ENCODE measurements at regions not wholly inside any gene's neighbourhood (a gene's known extent, or its start where the extent isn't known, plus 50 kb on each side); places are given as distances from the start of the nearest gene placed in this dataset.

DNA sequence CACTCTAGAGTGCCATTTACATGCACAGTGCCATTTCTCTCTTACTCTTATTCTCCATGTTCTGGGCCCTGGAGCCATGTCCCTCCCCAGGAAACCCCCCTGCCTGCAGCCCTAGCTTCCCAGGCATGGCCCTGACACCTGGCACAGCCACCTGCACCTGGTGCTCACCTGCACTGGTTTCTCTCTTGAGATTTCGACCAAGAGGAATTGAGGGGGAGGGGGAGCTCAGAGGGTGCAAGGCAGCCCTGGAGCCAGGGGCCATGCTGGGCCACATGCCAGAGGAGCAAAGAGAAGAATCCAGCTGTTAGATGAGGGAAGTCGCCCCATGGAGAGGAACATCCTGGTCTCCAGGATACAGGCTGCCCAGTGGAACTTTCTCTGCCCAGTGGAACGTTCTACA lies 65.0 kb upstream of the RAPGEF1 start:
- TF ChIP-seq, protein P1, sequence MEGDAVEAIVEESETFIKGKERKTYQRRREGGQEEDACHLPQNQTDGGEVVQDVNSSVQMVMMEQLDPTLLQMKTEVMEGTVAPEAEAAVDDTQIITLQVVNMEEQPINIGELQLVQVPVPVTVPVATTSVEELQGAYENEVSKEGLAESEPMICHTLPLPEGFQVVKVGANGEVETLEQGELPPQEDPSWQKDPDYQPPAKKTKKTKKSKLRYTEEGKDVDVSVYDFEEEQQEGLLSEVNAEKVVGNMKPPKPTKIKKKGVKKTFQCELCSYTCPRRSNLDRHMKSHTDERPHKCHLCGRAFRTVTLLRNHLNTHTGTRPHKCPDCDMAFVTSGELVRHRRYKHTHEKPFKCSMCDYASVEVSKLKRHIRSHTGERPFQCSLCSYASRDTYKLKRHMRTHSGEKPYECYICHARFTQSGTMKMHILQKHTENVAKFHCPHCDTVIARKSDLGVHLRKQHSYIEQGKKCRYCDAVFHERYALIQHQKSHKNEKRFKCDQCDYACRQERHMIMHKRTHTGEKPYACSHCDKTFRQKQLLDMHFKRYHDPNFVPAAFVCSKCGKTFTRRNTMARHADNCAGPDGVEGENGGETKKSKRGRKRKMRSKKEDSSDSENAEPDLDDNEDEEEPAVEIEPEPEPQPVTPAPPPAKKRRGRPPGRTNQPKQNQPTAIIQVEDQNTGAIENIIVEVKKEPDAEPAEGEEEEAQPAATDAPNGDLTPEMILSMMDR (conservative IDR thresholded peaks at IDR 0.05 in 1 of 2, IDR thresholded peaks at IDR 0.05 in 1 of 2; ENCODE audit: extremely low read depth in 1 of 2, insufficient read depth in 1 of 2, low read depth in 1 of 2, low read length in 2 of 2) = no peak
- no peak for TF ChIP-seq EZH2 (IDR thresholded peaks at IDR 0.05; ENCODE audit: borderline replicate concordance, low read length)
